ENCODE measurements at regions not wholly inside any gene's neighbourhood (a gene's known extent, or its start where the extent isn't known, plus 50 kb on each side); places are given as distances from the start of the nearest gene placed in this dataset.

DNA sequence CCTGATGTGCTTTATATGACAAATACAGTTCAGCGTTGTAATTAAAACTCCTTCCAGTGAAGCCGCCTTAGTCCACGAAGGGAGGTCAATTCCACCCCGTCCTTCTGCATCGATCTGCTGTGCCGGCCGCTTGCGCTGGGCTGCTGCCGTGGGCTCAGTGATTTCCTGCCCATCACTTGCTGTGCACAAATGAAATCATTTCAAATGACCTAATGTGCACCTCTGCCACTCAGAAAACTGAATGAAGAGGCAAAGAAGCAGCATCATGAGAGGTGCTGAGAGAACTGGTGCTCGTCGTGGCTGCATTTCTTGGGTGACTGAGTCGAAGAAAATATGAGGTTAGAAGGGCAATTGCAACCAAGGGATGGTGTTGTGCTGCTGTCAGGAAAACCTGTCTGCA is 144.3 kb upstream of the SYT6 start:
- TF ChIP-seq POLR2A (IDR thresholded peaks at IDR 0.05) (no peak), POLR2AphosphoS5 (IDR thresholded peaks at IDR 0.05) (no peak), EP300 (IDR thresholded peaks at IDR 0.05) (no peak)
- TF ChIP-seq, protein P1, sequence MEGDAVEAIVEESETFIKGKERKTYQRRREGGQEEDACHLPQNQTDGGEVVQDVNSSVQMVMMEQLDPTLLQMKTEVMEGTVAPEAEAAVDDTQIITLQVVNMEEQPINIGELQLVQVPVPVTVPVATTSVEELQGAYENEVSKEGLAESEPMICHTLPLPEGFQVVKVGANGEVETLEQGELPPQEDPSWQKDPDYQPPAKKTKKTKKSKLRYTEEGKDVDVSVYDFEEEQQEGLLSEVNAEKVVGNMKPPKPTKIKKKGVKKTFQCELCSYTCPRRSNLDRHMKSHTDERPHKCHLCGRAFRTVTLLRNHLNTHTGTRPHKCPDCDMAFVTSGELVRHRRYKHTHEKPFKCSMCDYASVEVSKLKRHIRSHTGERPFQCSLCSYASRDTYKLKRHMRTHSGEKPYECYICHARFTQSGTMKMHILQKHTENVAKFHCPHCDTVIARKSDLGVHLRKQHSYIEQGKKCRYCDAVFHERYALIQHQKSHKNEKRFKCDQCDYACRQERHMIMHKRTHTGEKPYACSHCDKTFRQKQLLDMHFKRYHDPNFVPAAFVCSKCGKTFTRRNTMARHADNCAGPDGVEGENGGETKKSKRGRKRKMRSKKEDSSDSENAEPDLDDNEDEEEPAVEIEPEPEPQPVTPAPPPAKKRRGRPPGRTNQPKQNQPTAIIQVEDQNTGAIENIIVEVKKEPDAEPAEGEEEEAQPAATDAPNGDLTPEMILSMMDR (IDR thresholded peaks at IDR 0.05): no peak

All from stomach (tissue), 4 donors.